D341Med (cell line): ENCODE measurements at regions not wholly inside any gene's neighbourhood (a gene's known extent, or its start where the extent isn't known, plus 50 kb on each side); places are given as distances from the start of the nearest gene placed in this dataset.

Source experiments
- DNase-seq: peaks from one replicate; pipeline ENCODE4 v3.0.0; 2012; ENCODE audit warnings: low spot score

DNA sequence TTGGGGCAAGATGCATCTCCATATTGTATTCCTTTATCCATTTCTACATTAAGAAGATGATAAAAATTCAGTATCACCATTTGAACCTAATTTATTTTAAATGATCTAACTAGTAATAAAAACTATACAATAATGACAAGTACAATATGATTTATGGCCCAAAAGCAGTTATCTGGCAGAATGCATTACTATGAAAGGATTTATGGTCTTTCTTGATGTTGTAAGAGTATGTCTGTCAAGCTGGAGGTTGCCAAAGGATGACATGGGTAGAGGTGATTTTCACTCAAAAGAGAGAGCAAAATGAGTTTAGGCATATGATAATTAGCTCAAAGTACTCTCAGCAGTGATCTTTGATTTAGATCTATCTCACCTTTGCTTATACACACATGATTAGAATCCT lies 54.2 kb upstream of the MAP2 start:
- no peak for DNase-seq

DNA sequence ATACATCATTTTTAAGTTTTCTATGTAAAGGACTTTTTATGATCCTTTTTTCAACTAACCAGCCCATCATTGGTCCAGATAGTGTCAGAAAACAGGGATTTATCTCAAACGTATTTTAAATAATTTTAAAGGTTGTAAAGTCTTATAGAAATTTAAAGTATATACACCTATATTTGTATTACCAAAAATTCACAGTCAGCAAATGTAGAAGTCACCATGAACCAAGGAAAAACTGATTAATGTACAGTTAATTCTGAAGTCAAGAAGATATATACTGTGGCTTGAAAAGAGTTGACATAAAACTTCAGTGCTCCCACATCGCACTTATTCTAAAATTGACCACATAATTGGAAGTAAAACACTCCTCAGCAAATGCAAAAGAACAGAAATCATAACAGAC lies 52.4 kb upstream of the MAP2 start:
- DNase-seq, result no peak
